ENCODE measurements at regions not wholly inside any gene's neighbourhood (a gene's known extent, or its start where the extent isn't known, plus 50 kb on each side); places are given as distances from the start of the nearest gene placed in this dataset.
"Not testable (repeated sequence)": the region's sequence is repeated elsewhere in the genome, so short reads cannot be mapped to it uniquely, and the experiment has no call there.

DNA sequence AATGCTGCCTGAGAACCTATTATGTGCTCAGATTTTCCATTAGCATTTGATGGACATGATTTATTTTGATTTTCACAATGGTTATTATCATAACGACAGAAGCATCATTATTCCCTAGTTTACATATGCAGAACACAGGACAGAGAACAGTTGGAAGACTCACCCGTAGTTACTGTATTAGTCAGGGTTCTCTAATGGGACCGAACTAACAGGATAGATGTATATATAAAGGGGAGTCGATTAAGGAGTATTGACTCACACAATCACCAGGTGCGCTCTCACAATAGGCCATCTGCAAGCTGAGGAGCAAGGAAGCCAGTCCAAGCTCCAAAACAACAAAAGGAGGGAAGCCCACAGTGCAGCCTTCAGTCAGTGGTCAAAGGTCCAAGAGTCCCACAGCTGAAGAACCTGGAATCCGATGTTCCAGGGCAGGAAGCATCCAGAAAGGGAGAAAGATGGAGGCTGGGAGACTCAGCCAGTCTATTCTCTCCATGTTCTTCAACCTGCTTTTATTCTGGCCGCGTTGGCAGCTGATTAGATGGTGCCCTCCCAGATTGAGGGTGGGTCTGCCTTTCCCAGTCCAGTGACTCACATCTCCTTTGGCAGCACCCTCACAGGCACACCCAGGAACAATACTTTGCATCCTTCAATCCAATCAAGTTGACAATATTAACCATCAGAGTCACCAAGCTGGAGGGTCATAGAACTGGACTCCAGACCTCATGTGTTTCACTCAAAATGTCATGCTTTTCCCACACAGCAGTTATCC, 92.7 kb upstream of the XYLT1 start:
- Histone ChIP-seq H3K4me1 (ENCODE audit: control insufficient read depth, insufficient read depth, low read length) (no peaks in the 10 kb centered on the region), H3K27ac (ENCODE audit: low read depth, low read length) (no peak overlapping the region), H3K36me3 (ENCODE audit: control insufficient read depth, insufficient read depth, low read length) (no peaks in the 10 kb centered on the region), H3K9ac (ENCODE audit: low read length) (no peak overlapping the region), H3K4me3 (ENCODE audit: low read length) (no peak overlapping the region), H3K27me3 (ENCODE audit: control insufficient read depth, insufficient read depth, low read length) (no peaks in the 10 kb centered on the region)

DNA sequence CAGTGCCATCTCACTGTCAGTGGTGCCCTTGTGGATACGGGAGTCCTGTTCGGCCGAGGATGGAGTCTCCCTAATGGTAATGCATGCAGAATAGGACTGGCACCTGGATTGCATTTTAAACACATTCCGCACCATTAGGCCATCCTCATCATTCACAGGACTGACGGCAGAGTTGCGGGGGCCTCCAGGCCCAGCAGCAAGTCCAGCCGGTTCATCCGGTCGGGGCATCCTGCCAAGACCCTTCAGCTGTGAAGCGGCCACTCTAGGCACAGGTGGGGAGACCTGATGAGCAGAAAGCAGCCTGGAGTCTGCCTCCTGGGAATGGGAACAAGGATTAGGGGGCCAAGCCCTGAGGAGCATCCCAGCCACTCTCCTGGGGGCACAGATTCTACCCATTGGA, 90.3 kb upstream of the XYLT1 start:
- Histone ChIP-seq H3K27ac (ENCODE audit: low read depth, low read length) (no peak overlapping the region), H3K27me3 (ENCODE audit: control insufficient read depth, insufficient read depth, low read length) (no peaks in the 10 kb centered on the region), H3K36me3 (ENCODE audit: control insufficient read depth, insufficient read depth, low read length) (no peaks in the 10 kb centered on the region), H3K9ac (ENCODE audit: low read length) (no peak overlapping the region), H3K4me1 (ENCODE audit: control insufficient read depth, insufficient read depth, low read length) (no peaks in the 10 kb centered on the region), H3K4me3 (ENCODE audit: low read length) (no peak overlapping the region)

DNA sequence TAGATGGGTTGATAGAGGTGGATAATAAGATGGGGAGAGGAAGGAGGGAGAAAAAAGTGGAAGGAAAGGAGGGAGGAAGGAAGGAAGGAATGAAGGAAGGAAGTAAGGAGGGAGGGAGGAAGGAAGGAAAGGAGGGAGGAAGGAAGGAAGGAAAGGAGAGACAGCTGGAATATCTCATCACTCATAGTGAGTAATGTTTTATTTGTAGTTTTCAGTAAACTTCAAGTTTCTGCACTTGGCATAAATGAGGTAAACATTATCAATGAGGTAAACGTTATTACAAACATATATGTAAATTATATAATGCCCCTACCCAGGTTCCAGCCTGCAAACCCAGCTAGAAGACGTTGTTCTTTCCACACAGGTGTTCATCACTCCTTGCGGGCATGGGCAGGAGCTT, 89.8 kb upstream of the XYLT1 start:
- no peak overlapping the region for H3K27ac ChIP-seq (ENCODE audit: low read depth, low read length)
- no peak overlapping the region for H3K9ac ChIP-seq (ENCODE audit: low read length)
- H3K4me1 ChIP-seq (ENCODE audit: control insufficient read depth, insufficient read depth, low read length): no peaks in the 10 kb centered on the region
- H3K27me3 ChIP-seq (ENCODE audit: control insufficient read depth, insufficient read depth, low read length): no peaks in the 10 kb centered on the region
- H3K4me3 ChIP-seq (ENCODE audit: low read length): no peak overlapping the region
- no peaks in the 10 kb centered on the region for H3K36me3 ChIP-seq (ENCODE audit: control insufficient read depth, insufficient read depth, low read length)

DNA sequence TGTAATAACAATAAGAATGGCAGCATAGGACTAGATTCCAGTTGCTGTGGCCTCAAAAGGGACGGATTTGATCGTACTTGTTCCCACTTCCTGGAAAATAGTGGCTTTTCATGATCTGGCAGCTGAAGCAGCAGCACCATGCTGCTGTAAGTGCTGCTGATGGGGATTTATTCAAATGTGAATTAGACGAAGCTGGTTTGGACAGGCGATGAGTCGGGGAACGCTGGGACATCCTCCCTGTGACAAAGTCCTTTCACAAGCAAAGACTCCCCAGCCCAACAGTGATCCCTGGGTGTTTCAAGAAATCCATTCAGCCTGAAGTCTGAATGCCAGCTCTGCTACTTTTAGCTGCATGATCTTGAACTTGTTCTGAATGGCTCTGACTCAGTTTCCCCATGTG, 88.6 kb upstream of the XYLT1 start:
- no peaks in the 10 kb centered on the region for H3K27me3 ChIP-seq (ENCODE audit: control insufficient read depth, insufficient read depth, low read length)
- no peak overlapping the region for H3K4me3 ChIP-seq (ENCODE audit: low read length)
- no peaks in the 10 kb centered on the region for H3K4me1 ChIP-seq (ENCODE audit: control insufficient read depth, insufficient read depth, low read length)
- H3K36me3 ChIP-seq (ENCODE audit: control insufficient read depth, insufficient read depth, low read length): no peaks in the 10 kb centered on the region
- no peak overlapping the region for H3K9ac ChIP-seq (ENCODE audit: low read length)
- no peak overlapping the region for H3K27ac ChIP-seq (ENCODE audit: low read depth, low read length)

DNA sequence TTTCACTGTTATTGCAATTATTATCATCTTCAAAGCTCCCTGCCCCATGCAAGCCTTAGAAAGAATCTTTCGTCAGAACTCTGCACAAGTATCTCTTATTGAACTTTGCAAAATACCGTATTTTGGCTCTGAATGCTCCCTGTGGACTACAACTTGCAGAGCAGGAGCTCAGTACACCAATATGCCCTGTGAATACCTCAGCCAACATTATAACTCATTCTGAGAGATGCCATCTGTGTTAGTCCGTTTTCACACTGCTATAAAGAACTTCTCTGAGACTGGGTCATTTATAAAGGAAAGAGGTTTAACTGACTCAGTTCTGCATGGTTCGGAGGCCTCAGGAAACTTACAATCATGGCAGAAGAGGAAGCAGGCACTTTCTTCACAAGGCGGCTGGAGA, 87.2 kb upstream of the XYLT1 start:
- Histone ChIP-seq H3K4me3 (ENCODE audit: low read length) (no peak overlapping the region), H3K4me1 (ENCODE audit: control insufficient read depth, insufficient read depth, low read length) (no peaks in the 10 kb centered on the region), H3K36me3 (ENCODE audit: control insufficient read depth, insufficient read depth, low read length) (no peaks in the 10 kb centered on the region), H3K27me3 (ENCODE audit: control insufficient read depth, insufficient read depth, low read length) (no peaks in the 10 kb centered on the region), H3K27ac (ENCODE audit: low read depth, low read length) (no peak overlapping the region), H3K9ac (ENCODE audit: low read length) (no peak overlapping the region)

DNA sequence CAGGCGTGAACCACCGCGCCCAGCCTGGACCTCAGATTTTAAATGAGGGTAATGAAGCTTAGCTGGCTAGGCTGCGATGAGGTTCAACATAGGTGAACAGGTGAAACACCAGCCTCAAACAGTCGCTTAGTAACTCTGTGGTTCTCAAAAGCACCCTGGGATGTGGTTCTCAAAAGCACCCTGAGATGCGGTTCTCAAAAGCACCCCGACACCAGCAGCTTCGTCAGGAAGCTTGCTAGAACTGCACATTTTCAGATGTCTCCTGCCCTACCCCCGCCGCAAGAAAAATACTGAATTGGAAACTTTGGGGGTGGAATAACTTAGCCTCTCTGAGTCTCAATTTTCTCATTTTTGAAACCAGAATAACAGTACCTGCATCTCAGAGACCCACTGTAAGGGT, 86.7 kb upstream of the XYLT1 start:
- Histone ChIP-seq H3K27ac (ENCODE audit: low read depth, low read length) (no peak overlapping the region), H3K36me3 (ENCODE audit: control insufficient read depth, insufficient read depth, low read length) (no peaks in the 10 kb centered on the region), H3K9ac (ENCODE audit: low read length) (no peak overlapping the region), H3K4me3 (ENCODE audit: low read length) (no peak overlapping the region), H3K27me3 (ENCODE audit: control insufficient read depth, insufficient read depth, low read length) (no peaks in the 10 kb centered on the region), H3K4me1 (ENCODE audit: control insufficient read depth, insufficient read depth, low read length) (no peaks in the 10 kb centered on the region)

DNA sequence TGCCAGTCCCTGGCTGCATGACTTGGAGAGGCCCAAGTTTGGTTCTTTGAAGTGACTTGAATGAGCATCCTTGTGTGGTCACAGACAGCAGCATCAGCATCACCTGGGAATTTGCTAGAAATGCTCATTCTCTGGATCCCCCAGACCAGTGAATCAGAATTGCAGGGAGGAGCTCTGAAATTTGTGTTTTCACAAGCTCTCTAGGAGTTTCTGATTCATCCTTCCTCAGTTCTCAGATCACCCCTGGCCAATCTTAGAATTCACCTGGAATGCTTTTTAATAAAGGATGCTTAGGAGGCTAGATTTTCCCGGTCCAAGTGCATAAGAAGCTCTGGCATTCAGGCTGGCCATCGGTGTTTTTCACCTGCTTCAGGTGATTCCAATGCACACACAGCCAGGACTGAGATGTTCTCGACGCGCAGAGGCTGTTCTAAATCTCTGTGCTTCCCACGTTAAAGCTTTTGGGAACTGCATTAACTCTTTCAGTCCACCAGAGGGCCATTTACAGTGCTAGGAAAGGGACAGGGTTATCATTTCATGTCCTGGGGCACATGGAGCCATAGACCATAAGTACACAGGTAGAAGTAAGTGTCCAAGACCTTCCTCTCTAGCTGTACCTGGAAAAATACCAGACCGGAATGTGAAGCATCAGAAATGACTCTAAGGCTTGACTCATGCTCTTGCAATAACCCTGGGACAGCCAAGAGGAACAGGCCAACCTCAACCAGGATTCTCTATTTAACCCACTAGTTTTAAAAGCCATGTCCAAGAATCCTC, 85.7 kb upstream of the XYLT1 start:
- Histone ChIP-seq H3K4me3 (ENCODE audit: low read length) (no peak overlapping the region), H3K36me3 (ENCODE audit: control insufficient read depth, insufficient read depth, low read length) (no peaks in the 10 kb centered on the region), H3K4me1 (ENCODE audit: control insufficient read depth, insufficient read depth, low read length) (no peaks in the 10 kb centered on the region), H3K9ac (ENCODE audit: low read length) (no peak overlapping the region), H3K27me3 (ENCODE audit: control insufficient read depth, insufficient read depth, low read length) (no peaks in the 10 kb centered on the region), H3K27ac (ENCODE audit: low read depth, low read length) (no peak overlapping the region)

DNA sequence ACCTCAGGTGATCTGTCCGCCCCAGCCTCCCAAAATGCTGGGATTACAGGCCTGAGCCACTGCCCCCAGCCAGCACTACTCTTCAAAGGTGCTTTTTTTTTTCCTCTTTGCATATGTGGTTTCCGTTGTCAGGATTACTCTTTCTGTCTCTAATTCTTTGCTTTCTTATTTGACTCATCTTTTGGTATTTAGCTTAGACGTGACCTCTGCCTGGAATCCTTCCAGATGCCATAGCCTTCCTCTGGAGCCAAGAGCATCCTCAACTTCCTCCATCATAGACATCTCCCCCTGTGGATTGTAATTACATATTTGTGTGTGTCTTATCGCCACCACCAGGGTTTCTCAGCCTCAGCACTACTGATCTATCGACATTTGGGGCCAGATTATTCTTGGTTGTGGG, 84.4 kb upstream of the XYLT1 start:
- no peaks in the 10 kb centered on the region for H3K36me3 ChIP-seq (ENCODE audit: control insufficient read depth, insufficient read depth, low read length)
- H3K4me1 ChIP-seq (ENCODE audit: control insufficient read depth, insufficient read depth, low read length): no peaks in the 10 kb centered on the region
- no peak overlapping the region for H3K27ac ChIP-seq (ENCODE audit: low read depth, low read length)
- H3K4me3 ChIP-seq (ENCODE audit: low read length): no peak overlapping the region
- no peak overlapping the region for H3K9ac ChIP-seq (ENCODE audit: low read length)
- H3K27me3 ChIP-seq (ENCODE audit: control insufficient read depth, insufficient read depth, low read length): no peaks in the 10 kb centered on the region

DNA sequence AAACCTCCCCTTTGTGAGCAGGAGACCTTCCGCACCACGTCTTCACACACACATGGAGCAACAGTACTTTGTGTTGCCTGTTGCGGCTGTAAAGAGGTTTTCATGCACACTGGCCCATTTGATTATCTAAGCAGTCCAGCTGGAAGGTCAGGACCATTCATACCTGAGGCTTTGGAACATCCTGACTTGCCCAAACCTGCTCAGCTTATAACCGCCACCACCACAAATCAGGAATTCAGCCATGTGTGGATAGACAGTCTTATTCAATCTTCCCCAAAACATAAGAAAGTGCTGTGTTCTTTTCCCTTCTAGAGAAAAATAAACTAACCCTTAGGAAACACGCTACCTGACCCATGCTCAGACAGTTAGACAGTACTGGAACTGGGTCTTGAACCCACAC, 81.6 kb upstream of the XYLT1 start:
- Histone ChIP-seq H3K9ac (ENCODE audit: low read length) (no peak overlapping the region), H3K36me3 (ENCODE audit: control insufficient read depth, insufficient read depth, low read length) (no peaks in the 10 kb centered on the region), H3K4me1 (ENCODE audit: control insufficient read depth, insufficient read depth, low read length) (no peaks in the 10 kb centered on the region), H3K4me3 (ENCODE audit: low read length) (no peak overlapping the region), H3K27ac (ENCODE audit: low read depth, low read length) (no peak overlapping the region), H3K27me3 (ENCODE audit: control insufficient read depth, insufficient read depth, low read length) (no peaks in the 10 kb centered on the region)

DNA sequence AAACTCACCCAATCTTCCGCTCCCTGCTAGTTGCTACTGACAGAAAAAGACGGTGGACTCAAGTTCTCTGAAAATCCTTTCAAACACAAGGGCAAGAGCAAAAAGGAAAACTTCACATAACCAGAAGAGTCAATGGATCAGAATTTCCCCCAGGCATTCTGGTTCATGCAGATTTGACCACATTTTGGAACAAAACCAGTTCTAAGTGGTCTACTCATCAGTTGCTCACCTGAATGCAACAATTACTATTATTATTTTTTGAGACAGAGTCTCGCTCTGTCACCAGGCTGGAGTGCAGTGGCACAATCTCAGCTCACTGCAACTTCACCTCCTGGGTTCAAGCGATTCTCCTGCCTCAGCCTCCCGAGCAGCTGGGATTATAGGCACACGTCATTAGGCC, 80.9 kb upstream of the XYLT1 start:
- not testable (repeated sequence) for H3K4me1 ChIP-seq (ENCODE audit: control insufficient read depth, insufficient read depth, low read length); H3K4me3 ChIP-seq (ENCODE audit: low read length); H3K27me3 ChIP-seq (ENCODE audit: control insufficient read depth, insufficient read depth, low read length); H3K36me3 ChIP-seq (ENCODE audit: control insufficient read depth, insufficient read depth, low read length); H3K27ac ChIP-seq (ENCODE audit: low read depth, low read length); H3K9ac ChIP-seq (ENCODE audit: low read length)

DNA sequence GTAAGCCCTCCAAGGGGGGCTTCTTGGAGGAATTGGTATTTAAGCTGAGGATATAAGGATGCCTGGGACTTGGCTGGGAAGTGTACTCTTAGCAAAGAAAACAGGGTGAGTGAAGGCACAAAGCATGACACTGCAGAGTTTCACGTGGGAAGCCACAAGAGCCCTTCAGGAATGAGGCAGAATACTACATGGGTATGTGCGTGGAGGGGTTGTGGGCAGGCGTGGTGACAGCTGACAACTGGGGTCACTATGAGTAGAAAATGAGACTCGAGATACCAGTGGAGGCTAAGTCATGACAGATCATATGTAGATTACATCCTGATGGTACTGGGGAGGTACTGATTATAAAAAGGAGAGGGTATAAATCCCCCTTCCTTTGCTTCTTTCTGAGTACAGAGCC, 78.1 kb upstream of the XYLT1 start:
- no peak overlapping the region for H3K27ac ChIP-seq (ENCODE audit: low read depth, low read length)
- no peaks in the 10 kb centered on the region for H3K36me3 ChIP-seq (ENCODE audit: control insufficient read depth, insufficient read depth, low read length)
- H3K4me3 ChIP-seq (ENCODE audit: low read length): no peak overlapping the region
- H3K27me3 ChIP-seq (ENCODE audit: control insufficient read depth, insufficient read depth, low read length): no peaks in the 10 kb centered on the region
- no peak overlapping the region for H3K9ac ChIP-seq (ENCODE audit: low read length)
- no peaks in the 10 kb centered on the region for H3K4me1 ChIP-seq (ENCODE audit: control insufficient read depth, insufficient read depth, low read length)

DNA sequence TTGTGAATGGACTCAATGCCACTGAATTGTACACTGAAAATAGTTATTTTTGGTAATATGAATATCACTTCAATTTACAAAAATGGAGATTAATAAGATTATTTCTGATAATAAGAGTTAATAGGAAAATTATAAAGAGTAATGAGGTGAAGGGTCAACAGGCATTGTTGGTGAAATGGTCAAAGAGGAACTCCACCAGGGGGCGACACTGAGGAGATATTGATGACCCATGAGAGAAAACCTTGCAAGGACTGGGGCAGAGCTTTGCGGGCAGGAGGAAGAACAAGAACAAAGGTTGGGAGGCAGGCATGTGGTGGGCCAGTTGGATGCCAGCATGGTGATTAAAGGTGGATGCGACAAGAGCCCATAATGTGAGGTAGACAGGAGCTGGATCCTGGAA, 74.0 kb upstream of the XYLT1 start:
- no peak overlapping the region for H3K9ac ChIP-seq (ENCODE audit: low read length)
- H3K4me1 ChIP-seq (ENCODE audit: control insufficient read depth, insufficient read depth, low read length): no peaks in the 10 kb centered on the region
- no peaks in the 10 kb centered on the region for H3K27me3 ChIP-seq (ENCODE audit: control insufficient read depth, insufficient read depth, low read length)
- H3K36me3 ChIP-seq (ENCODE audit: control insufficient read depth, insufficient read depth, low read length): no peaks in the 10 kb centered on the region
- H3K27ac ChIP-seq (ENCODE audit: low read depth, low read length): no peak overlapping the region
- no peak overlapping the region for H3K4me3 ChIP-seq (ENCODE audit: low read length)

DNA sequence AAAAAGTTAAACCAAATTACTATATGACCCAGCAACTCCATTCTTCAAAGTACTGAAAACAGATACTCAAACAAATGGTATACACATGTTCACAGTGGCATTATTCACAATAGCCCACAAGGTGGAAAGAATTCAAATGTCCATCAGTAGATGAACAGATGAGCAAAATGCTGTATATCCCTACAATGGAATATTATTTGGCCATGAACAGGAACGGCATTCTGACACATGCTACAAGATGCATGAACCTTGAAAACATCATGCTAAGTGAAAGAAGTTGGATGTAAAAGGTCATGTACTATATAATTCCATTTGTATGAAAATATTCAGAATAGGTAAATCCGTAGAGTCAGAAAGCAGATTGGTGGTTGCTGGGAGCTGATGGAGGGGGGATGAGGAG, 73.5 kb upstream of the XYLT1 start:
- Histone ChIP-seq H3K4me1 (ENCODE audit: control insufficient read depth, insufficient read depth, low read length) (no peaks in the 10 kb centered on the region), H3K36me3 (ENCODE audit: control insufficient read depth, insufficient read depth, low read length) (no peaks in the 10 kb centered on the region), H3K4me3 (ENCODE audit: low read length) (no peak overlapping the region), H3K9ac (ENCODE audit: low read length) (no peak overlapping the region), H3K27ac (ENCODE audit: low read depth, low read length) (no peak overlapping the region), H3K27me3 (ENCODE audit: control insufficient read depth, insufficient read depth, low read length) (no peaks in the 10 kb centered on the region)
